Trophoblast cell (in vitro differentiated cells and primary cell): ENCODE measurements at regions not wholly inside any gene's neighbourhood (a gene's known extent, or its start where the extent isn't known, plus 50 kb on each side); places are given as distances from the start of the nearest gene placed in this dataset.
"Not testable (repeated sequence)": the region's sequence is repeated elsewhere in the genome, so short reads cannot be mapped to it uniquely, and the experiment has no call there.

Experiments
- DNase-seq, 2 donors: peaks; one replicate each; pipeline ENCODE4 v3.0.0-alpha.2; 2016
- H2AFZ ChIP-seq: 2 replicates; pipeline ENCODE4 v1.6.1; 2013; ENCODE audit warnings: low read length, moderate library complexity, mild to moderate bottlenecking; ENCODE audit not compliant: insufficient read depth, poor library complexity
- H2AK5ac ChIP-seq: 2 replicates; pipeline ENCODE4 v1.6.1; 2013; ENCODE audit warnings: mild to moderate bottlenecking, low read length
- H2BK120ac ChIP-seq: 2 replicates; pipeline ENCODE4 v1.6.1; 2013; ENCODE audit warnings: low read length, mild to moderate bottlenecking, moderate library complexity; ENCODE audit not compliant: insufficient read depth, poor library complexity
- H2BK12ac ChIP-seq: 2 replicates; pipeline ENCODE4 v1.6.1; 2013; ENCODE audit warnings: mild to moderate bottlenecking, low read length, moderate library complexity
- H2BK5ac ChIP-seq: 2 replicates; pipeline ENCODE4 v1.6.1; 2013; ENCODE audit warnings: low read length, low read depth, moderate library complexity, mild to moderate bottlenecking; ENCODE audit not compliant: poor library complexity
- H3K14ac ChIP-seq: 2 replicates; pipeline ENCODE4 v1.6.1; 2013; ENCODE audit warnings: mild to moderate bottlenecking, low read length
- H3K18ac ChIP-seq: 2 replicates; pipeline ENCODE4 v1.6.1; 2013; ENCODE audit warnings: mild to moderate bottlenecking, low read length
- H3K23ac ChIP-seq: 2 replicates; pipeline ENCODE4 v1.6.1; 2013; ENCODE audit warnings: low read length
- H3K27ac ChIP-seq: 2 replicates; pipeline ENCODE4 v1.5.1; 2013; ENCODE audit warnings: low read depth, mild to moderate bottlenecking, inconsistent platforms, low read length, moderate library complexity
- H3K27me3 ChIP-seq: 2 replicates; pipeline ENCODE4 v1.6.1; 2013; ENCODE audit warnings: inconsistent platforms, mild to moderate bottlenecking, low read length, moderate library complexity; ENCODE audit not compliant: insufficient read depth
- H3K36me3 ChIP-seq, 2 experiments: 1 replicate in 1 of 2; 2 replicates in 1 of 2; pipeline ENCODE4 v1.6.1; 2013; ENCODE audit warnings: low read length in 2 of 2, mild to moderate bottlenecking in 2 of 2, moderate library complexity in 1 of 2; ENCODE audit not compliant: insufficient read depth in 2 of 2, control insufficient read depth in 1 of 2
- H3K4ac ChIP-seq: 2 replicates; pipeline ENCODE4 v1.6.1; 2013; ENCODE audit warnings: low read depth, mild to moderate bottlenecking, low read length, moderate library complexity
- H3K4me1 ChIP-seq, 2 experiments: 1 replicate in 1 of 2; 2 replicates in 1 of 2; pipeline ENCODE4 v1.6.1; 2013; ENCODE audit warnings: low read length in 2 of 2, mild to moderate bottlenecking in 2 of 2, moderate library complexity in 1 of 2; ENCODE audit not compliant: insufficient read depth in 2 of 2, control insufficient read depth in 1 of 2
- H3K4me2 ChIP-seq: 2 replicates; pipeline ENCODE4 v1.6.1; 2013; ENCODE audit warnings: inconsistent platforms, mild to moderate bottlenecking, low read length, moderate library complexity
- H3K4me3 ChIP-seq: 2 replicates; pipeline ENCODE4 v1.5.1; 2013; ENCODE audit warnings: mild to moderate bottlenecking, low read depth, low read length, inconsistent platforms
- H3K79me1 ChIP-seq: one replicate; pipeline ENCODE4 v1.6.1; 2013; ENCODE audit warnings: low read length
- H3K79me2 ChIP-seq: 2 replicates; pipeline ENCODE4 v1.6.1; 2013; ENCODE audit warnings: low read length, mild to moderate bottlenecking; ENCODE audit not compliant: control insufficient read depth, insufficient read depth, poor library complexity
- H3K9ac ChIP-seq: 2 replicates; pipeline ENCODE4 v1.6.1; 2013; ENCODE audit warnings: mild to moderate bottlenecking, low read length
- H3K9me3 ChIP-seq: 2 replicates; pipeline ENCODE4 v1.6.1; 2013; ENCODE audit warnings: low read depth, mild to moderate bottlenecking, control low read depth, inconsistent platforms, low read length; ENCODE audit not compliant: insufficient read depth
- H4K12ac ChIP-seq: 2 replicates; pipeline ENCODE4 v1.6.1; 2013; ENCODE audit warnings: low read depth, mild to moderate bottlenecking, low read length, moderate library complexity
- H4K8ac ChIP-seq: 2 replicates; pipeline ENCODE4 v1.6.1; 2013; ENCODE audit warnings: low read depth, mild to moderate bottlenecking, low read length, moderate library complexity
- H4K91ac ChIP-seq: one replicate; pipeline ENCODE4 v1.6.1; 2013; ENCODE audit warnings: low read depth, mild to moderate bottlenecking, low read length, moderate library complexity
- WGBS: extraction: QIAGEN DNeasy Blood & Tissue Kit; methylation state at CpG from one replicate; pipeline ENCODE4 v1.1.7; 2013; ENCODE audit warnings: missing lambda C conversion rate; ENCODE audit not compliant: insufficient read length, insufficient coverage; ENCODE audit errors: extremely low coverage; 5-methylcytosine and 5-hydroxymethylcytosine counted together

DNA sequence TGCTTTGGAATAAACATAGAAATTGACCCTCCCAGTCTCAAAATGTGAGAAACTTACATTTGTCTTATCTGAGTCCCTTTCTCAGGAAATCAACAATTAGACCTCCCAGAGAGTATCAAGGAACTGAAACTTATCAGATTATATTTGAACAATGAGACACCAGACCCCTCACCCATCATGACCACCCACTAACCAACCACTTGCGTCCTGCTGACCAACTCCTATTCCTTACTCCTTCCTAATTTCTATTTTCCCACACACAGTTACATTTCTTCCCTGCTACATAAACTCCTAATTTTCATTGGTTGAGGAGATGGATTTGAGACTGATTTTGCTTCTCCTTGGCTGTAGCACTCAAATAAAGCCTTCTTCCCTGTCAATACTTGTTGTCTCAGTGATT, 97.9 kb downstream of the TPBG start:
- H3K4ac ChIP-seq, result no peak overlapping the region
- H2AFZ ChIP-seq, result no peak overlapping the region
- no peaks in the 10 kb centered on the region for H3K36me3 ChIP-seq
- no peak overlapping the region for H3K27ac ChIP-seq
- no peak overlapping the region for H3K9ac ChIP-seq
- no peak overlapping the region for H4K12ac ChIP-seq
- H3K27me3 ChIP-seq, result no peaks in the 10 kb centered on the region
- no peak overlapping the region for H3K4me3 ChIP-seq
- H4K91ac ChIP-seq, result no peak overlapping the region
- no peak overlapping the region for H2BK5ac ChIP-seq
- H3K14ac ChIP-seq, result no peak overlapping the region
- no peak for DNase-seq
- H3K23ac ChIP-seq, result no peak overlapping the region
- peaks cover 6% of the 10 kb centered on the region for H3K9me3 ChIP-seq
- H2BK120ac ChIP-seq, result no peak overlapping the region
- H3K4me2 ChIP-seq, result no peak overlapping the region
- WGBS, result 100% methylated on average over 1 of the region's 1 CpG
- no peak overlapping the region for H4K8ac ChIP-seq
- no peaks in the 10 kb centered on the region for H3K79me1 ChIP-seq
- H3K4me1 ChIP-seq, result no peaks in the 10 kb centered on the region
- H2AK5ac ChIP-seq, result no peak overlapping the region
- no peak overlapping the region for H2BK12ac ChIP-seq
- no peaks in the 10 kb centered on the region for H3K79me2 ChIP-seq
- no peak overlapping the region for H3K18ac ChIP-seq

DNA sequence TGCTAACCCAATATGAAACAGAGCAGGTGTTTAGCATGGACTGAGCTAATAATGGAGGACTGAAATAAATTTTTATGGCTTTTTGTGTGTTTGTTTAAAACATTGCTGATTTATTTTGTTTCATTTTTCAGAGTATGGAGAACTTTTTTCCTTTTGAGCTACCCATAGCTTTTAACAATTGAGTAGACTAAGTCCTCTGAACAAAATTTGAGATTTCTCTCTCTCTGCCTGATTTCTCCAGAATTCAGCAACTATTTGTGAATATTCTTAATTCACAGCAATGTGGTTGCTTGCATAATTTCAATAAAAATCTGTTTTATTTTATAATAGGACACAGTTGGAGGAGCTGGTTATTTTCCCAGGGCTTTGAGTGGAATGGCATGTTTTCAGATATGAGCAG, 103.7 kb downstream of the TPBG start:
- Histone ChIP-seq H3K4me3 (no peak overlapping the region), H3K27ac (no peak overlapping the region), H2BK12ac (no peak overlapping the region), H3K14ac (no peak overlapping the region), H3K4ac (no peak overlapping the region), H2AK5ac (no peak overlapping the region), H3K18ac (no peak overlapping the region), H4K91ac (no peak overlapping the region), H3K36me3 (no peaks in the 10 kb centered on the region), H3K9ac (no peak overlapping the region), H2BK5ac (no peak overlapping the region), H3K23ac (no peak overlapping the region), H3K79me2 (no peaks in the 10 kb centered on the region), H3K27me3 (no peaks in the 10 kb centered on the region), H2AFZ (no peak overlapping the region), H4K12ac (no peak overlapping the region), H2BK120ac (no peak overlapping the region), H3K79me1 (no peaks in the 10 kb centered on the region), H4K8ac (no peak overlapping the region), H3K4me2 (no peak overlapping the region), H3K4me1 (no peaks in the 10 kb centered on the region), H3K9me3 (peaks cover 5% of the 10 kb centered on the region)
- DNase-seq, result no peak

DNA sequence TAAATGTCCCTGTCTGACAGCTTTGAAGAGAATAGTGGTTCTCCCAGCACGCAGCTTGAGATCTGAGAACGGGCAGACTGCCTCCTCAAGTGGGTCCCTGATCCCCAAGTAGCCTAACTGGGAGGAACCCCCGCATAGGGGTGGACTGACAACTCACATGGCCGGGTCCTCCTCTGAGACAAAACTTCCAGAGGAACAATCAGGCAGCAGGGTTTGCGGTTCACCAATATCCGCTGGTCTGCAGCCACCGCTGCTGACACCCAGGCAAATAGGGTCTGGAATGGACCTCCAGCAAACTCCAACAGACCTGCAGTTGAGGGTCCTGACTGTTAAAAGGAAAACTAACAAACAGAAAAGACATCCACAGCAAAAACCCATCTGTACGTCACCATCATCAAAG, 106.5 kb downstream of the TPBG start:
- not testable (repeated sequence) for H2BK5ac ChIP-seq, H3K9me3 ChIP-seq, DNase-seq, H3K27me3 ChIP-seq, H3K4me3 ChIP-seq, H3K36me3 ChIP-seq, H3K79me1 ChIP-seq, H3K4me2 ChIP-seq, H3K27ac ChIP-seq, H4K91ac ChIP-seq, H3K79me2 ChIP-seq, H2AFZ ChIP-seq, H2AK5ac ChIP-seq, H3K4me1 ChIP-seq, H4K8ac ChIP-seq, H3K23ac ChIP-seq, H3K9ac ChIP-seq, H2BK120ac ChIP-seq, H2BK12ac ChIP-seq, H3K18ac ChIP-seq, H4K12ac ChIP-seq, H3K14ac ChIP-seq, H3K4ac ChIP-seq
- no CpG with 5 or more reads among the region's 8 CpGs for WGBS

- H2BK5ac ChIP-seq, H3K36me3 ChIP-seq, H4K91ac ChIP-seq, H3K4ac ChIP-seq, H3K14ac ChIP-seq, H3K4me1 ChIP-seq, H3K27me3 ChIP-seq, H2AK5ac ChIP-seq, H3K23ac ChIP-seq, H3K9ac ChIP-seq, DNase-seq, H3K4me2 ChIP-seq, H3K27ac ChIP-seq, H3K18ac ChIP-seq, H2BK120ac ChIP-seq, H4K8ac ChIP-seq, H3K4me3 ChIP-seq, H2BK12ac ChIP-seq, H4K12ac ChIP-seq, H3K79me1 ChIP-seq, H3K79me2 ChIP-seq, H2AFZ ChIP-seq, H3K9me3 ChIP-seq: not testable (repeated sequence)
- no CpG with 5 or more reads among the region's 5 CpGs for WGBS
Observed at GRCh38 chr6:82475106-82475505, 111.5 kb downstream of the TPBG start.

DNA sequence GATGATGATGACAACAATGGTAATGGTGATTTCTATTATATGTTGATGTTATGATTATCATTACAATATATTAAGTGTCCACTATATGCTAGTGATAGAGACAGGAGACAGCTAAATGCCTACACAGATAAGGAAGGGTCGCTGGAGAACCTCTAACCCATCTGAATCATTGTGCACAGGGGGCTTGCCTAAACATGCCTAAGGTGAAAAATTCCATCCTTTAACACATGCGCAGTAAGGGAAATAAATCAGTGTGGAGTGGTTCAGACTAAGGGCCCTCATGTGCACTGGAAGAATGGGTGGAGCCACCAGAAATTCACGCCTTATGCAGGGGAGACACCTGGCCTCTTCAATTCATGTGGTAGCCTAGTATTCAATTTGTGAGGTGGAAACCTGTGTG, 120.4 kb downstream of the TPBG start:
- no peak overlapping the region for H3K9ac ChIP-seq
- H2BK120ac ChIP-seq, result no peak overlapping the region
- H3K27me3 ChIP-seq, result no peaks in the 10 kb centered on the region
- H3K4me1 ChIP-seq, result no peaks in the 10 kb centered on the region
- no peaks in the 10 kb centered on the region for H3K79me2 ChIP-seq
- peak overlapping the region; percentile 14 for H4K91ac ChIP-seq
- no peaks in the 10 kb centered on the region for H3K36me3 ChIP-seq
- no CpG with 5 or more reads among the region's 3 CpGs for WGBS
- H3K9me3 ChIP-seq, result peaks cover 3% of the 10 kb centered on the region
- H2BK5ac ChIP-seq, result no peak overlapping the region
- no peak overlapping the region for H4K8ac ChIP-seq
- no peak overlapping the region for H3K14ac ChIP-seq
- no peak overlapping the region for H2AK5ac ChIP-seq
- no peak overlapping the region for H2AFZ ChIP-seq
- DNase-seq, result no peak
- H3K4me2 ChIP-seq, result no peak overlapping the region
- no peak overlapping the region for H3K4ac ChIP-seq
- no peak overlapping the region for H2BK12ac ChIP-seq
- H3K4me3 ChIP-seq, result no peak overlapping the region
- H3K79me1 ChIP-seq, result no peaks in the 10 kb centered on the region
- H3K18ac ChIP-seq, result no peak overlapping the region
- H4K12ac ChIP-seq, result no peak overlapping the region
- H3K23ac ChIP-seq, result no peak overlapping the region
- H3K27ac ChIP-seq, result no peak overlapping the region
